Suprapubic skin (tissue), 4 donors: ENCODE measurements at regions not wholly inside any gene's neighbourhood (a gene's known extent, or its start where the extent isn't known, plus 50 kb on each side); places are given as distances from the start of the nearest gene placed in this dataset.

Experiments used
- DNase-seq, 2 donors: peaks; one replicate each; pipeline ENCODE4 v3.0.0-alpha.2; 2019; ENCODE audit warnings: low spot score in 2 of 2
- H3K27ac ChIP-seq: fragments of 200-600 bp; sonication (generic); one replicate; pipeline ENCODE4 v1.5.1; 2019
- H3K27me3 ChIP-seq: fragments of 200-600 bp; sonication (generic); one replicate; pipeline ENCODE4 v1.5.1; 2019
- H3K36me3 ChIP-seq: fragments of 200-600 bp; sonication (generic); one replicate; pipeline ENCODE4 v1.5.1; 2019
- H3K4me1 ChIP-seq: fragments of 200-600 bp; sonication (generic); one replicate; pipeline ENCODE4 v1.5.1; 2019
- H3K4me3 ChIP-seq: fragments of 200-600 bp; sonication (generic); one replicate; pipeline ENCODE4 v1.5.1; 2019; ENCODE audit warnings: mild to moderate bottlenecking
- H3K9me3 ChIP-seq: fragments of 200-600 bp; sonication (generic); one replicate; pipeline ENCODE4 v1.5.1; 2019
- EP300 ChIP-seq: sonication (generic); formaldehyde crosslinking; IDR thresholded peaks from one replicate; pipeline ENCODE4 v1.6.1; 2017; ENCODE audit warnings: antibody characterized with exemption
- POLR2A ChIP-seq, 2 donors: fragments of 450-650 bp; IDR thresholded peaks; one replicate each; pipeline ENCODE4 v1.6.1; 2017; ENCODE audit warnings: antibody characterized with exemption in 2 of 2, mild to moderate bottlenecking in 2 of 2, moderate library complexity in 2 of 2
- POLR2AphosphoS5 ChIP-seq, 3 donors: sonication (generic); formaldehyde crosslinking; IDR thresholded peaks; one replicate each; pipeline ENCODE4 v1.6.1; 2017; ENCODE audit warnings: antibody characterized with exemption in 3 of 3
- WGBS: methylation state at CpG from one replicate; pipeline ENCODE4 v1.1.5; 2018; 5-methylcytosine and 5-hydroxymethylcytosine counted together
- TF ChIP-seq, protein P1 (sequence below), 2 donors: fragments of 200-600 bp in 1 of 2; fragments of 450-650 bp in 1 of 2; sonication (generic) in 1 of 2; IDR thresholded peaks; one replicate each; pipeline ENCODE4 v1.5.1; 2016 to 2019; ENCODE audit warnings: antibody characterized with exemption in 2 of 2, mild to moderate bottlenecking in 1 of 2, moderate library complexity in 1 of 2

GRCh38 chr22:48186146-48186790 is 1423.8 kb downstream of the TBC1D22A start:
- TF ChIP-seq POLR2A (IDR thresholded peaks at IDR 0.05) (no peak), EP300 (no peak), POLR2AphosphoS5 (IDR thresholded peaks at IDR 0.05) (no peak)
- TF ChIP-seq, protein P1, sequence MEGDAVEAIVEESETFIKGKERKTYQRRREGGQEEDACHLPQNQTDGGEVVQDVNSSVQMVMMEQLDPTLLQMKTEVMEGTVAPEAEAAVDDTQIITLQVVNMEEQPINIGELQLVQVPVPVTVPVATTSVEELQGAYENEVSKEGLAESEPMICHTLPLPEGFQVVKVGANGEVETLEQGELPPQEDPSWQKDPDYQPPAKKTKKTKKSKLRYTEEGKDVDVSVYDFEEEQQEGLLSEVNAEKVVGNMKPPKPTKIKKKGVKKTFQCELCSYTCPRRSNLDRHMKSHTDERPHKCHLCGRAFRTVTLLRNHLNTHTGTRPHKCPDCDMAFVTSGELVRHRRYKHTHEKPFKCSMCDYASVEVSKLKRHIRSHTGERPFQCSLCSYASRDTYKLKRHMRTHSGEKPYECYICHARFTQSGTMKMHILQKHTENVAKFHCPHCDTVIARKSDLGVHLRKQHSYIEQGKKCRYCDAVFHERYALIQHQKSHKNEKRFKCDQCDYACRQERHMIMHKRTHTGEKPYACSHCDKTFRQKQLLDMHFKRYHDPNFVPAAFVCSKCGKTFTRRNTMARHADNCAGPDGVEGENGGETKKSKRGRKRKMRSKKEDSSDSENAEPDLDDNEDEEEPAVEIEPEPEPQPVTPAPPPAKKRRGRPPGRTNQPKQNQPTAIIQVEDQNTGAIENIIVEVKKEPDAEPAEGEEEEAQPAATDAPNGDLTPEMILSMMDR (IDR thresholded peaks at IDR 0.05): no peak
- 69% methylated on average over 9 of the region's 10 CpGs for WGBS
- no peak for DNase-seq

GRCh38 chr22:48185071-48186055 is 1422.9 kb downstream of the TBC1D22A start:
- Histone ChIP-seq H3K4me1 (no peaks in the 10 kb centered on the region), H3K9me3 (no peaks in the 10 kb centered on the region), H3K27me3 (peaks cover 5% of the 10 kb centered on the region), H3K27ac (no peak overlapping the region), H3K36me3 (no peaks in the 10 kb centered on the region), H3K4me3 (no peak overlapping the region)
- DNase-seq: no peak
- TF ChIP-seq POLR2AphosphoS5 (IDR thresholded peaks at IDR 0.05) (no peak), POLR2A (IDR thresholded peaks at IDR 0.05) (no peak), EP300 (no peak)
- TF ChIP-seq, protein P1 (IDR thresholded peaks at IDR 0.05): no peak
- WGBS: 73% methylated on average over 17 of the region's 20 CpGs

More at GRCh38 chr22:48186146-48186790, 1423.8 kb downstream of the TBC1D22A start:
- Histone ChIP-seq H3K9me3 (peaks cover 2% of the 10 kb centered on the region), H3K36me3 (no peaks in the 10 kb centered on the region), H3K27me3 (peaks cover 5% of the 10 kb centered on the region), H3K4me1 (no peaks in the 10 kb centered on the region), H3K27ac (no peak overlapping the region), H3K4me3 (no peak overlapping the region)

GRCh38 chr22:48182846-48183805 is 1420.7 kb downstream of the TBC1D22A start:
- no peaks in the 10 kb centered on the region for H3K4me1 ChIP-seq
- no peak for DNase-seq
- TF ChIP-seq, protein P1 (IDR thresholded peaks at IDR 0.05): no peak
- no peak for TF ChIP-seq POLR2AphosphoS5 (IDR thresholded peaks at IDR 0.05)
- no peaks in the 10 kb centered on the region for H3K9me3 ChIP-seq
- no peaks in the 10 kb centered on the region for H3K36me3 ChIP-seq
- H3K4me3 ChIP-seq: no peak overlapping the region
- H3K27me3 ChIP-seq: peaks cover 5% of the 10 kb centered on the region
- WGBS: 78% methylated on average over 24 of the region's 25 CpGs
- H3K27ac ChIP-seq: no peak overlapping the region

GRCh38 chr22:48182031-48182430 is 1419.6 kb downstream of the TBC1D22A start:
- no peaks in the 10 kb centered on the region for H3K9me3 ChIP-seq
- no peak overlapping the region for H3K4me3 ChIP-seq
- no peak overlapping the region for H3K27ac ChIP-seq
- no peak for DNase-seq
- H3K36me3 ChIP-seq: no peaks in the 10 kb centered on the region
- TF ChIP-seq POLR2A (IDR thresholded peaks at IDR 0.05): no peak
- TF ChIP-seq EP300: no peak
- TF ChIP-seq, protein P1 (IDR thresholded peaks at IDR 0.05): no peak
- no peak for TF ChIP-seq POLR2AphosphoS5 (IDR thresholded peaks at IDR 0.05)
- 90% methylated on average over 5 of the region's 5 CpGs for WGBS
- H3K4me1 ChIP-seq: no peaks in the 10 kb centered on the region
- peaks cover 5% of the 10 kb centered on the region for H3K27me3 ChIP-seq
